Lower leg skin (tissue), 4 donors: ENCODE measurements at regions not wholly inside any gene's neighbourhood (a gene's known extent, or its start where the extent isn't known, plus 50 kb on each side); places are given as distances from the start of the nearest gene placed in this dataset.

Experiments used
- DNase-seq, 2 donors: peaks; one replicate each; pipeline ENCODE4 v3.0.0-alpha.2; 2019; ENCODE audit warnings: low spot score in 2 of 2
- H3K4me3 ChIP-seq: fragments of 200-600 bp; sonication (generic); 2 replicates; pipeline ENCODE4 v1.5.1; 2017; ENCODE audit warnings: mild to moderate bottlenecking, low read depth; ENCODE audit not compliant: poor library complexity, severe bottlenecking
- CTCF ChIP-seq, 3 donors: fragments of 450-650 bp; IDR thresholded peaks; one replicate each; pipeline ENCODE4 v1.5.1; 2016; ENCODE audit warnings: antibody characterized with exemption in 3 of 3, mild to moderate bottlenecking in 3 of 3, moderate library complexity in 2 of 3
- POLR2A ChIP-seq, 2 donors: fragments of 450-650 bp; IDR thresholded peaks; one replicate each; pipeline ENCODE4 v1.6.1; 2016 to 2017; ENCODE audit warnings: antibody characterized with exemption in 2 of 2, mild to moderate bottlenecking in 1 of 2, moderate library complexity in 1 of 2
- WGBS, 2 donors: methylation state at CpG; one replicate each; pipeline ENCODE4 v1.1.5; 2018; 5-methylcytosine and 5-hydroxymethylcytosine counted together
- intact Hi-C: fragments of 100-400 bp; cut with DNase I; formaldehyde crosslinking; loops from one replicate; pipeline ENCODE4 v1.15.0; 2023; ENCODE audit warnings: low total_unique reads

DNA sequence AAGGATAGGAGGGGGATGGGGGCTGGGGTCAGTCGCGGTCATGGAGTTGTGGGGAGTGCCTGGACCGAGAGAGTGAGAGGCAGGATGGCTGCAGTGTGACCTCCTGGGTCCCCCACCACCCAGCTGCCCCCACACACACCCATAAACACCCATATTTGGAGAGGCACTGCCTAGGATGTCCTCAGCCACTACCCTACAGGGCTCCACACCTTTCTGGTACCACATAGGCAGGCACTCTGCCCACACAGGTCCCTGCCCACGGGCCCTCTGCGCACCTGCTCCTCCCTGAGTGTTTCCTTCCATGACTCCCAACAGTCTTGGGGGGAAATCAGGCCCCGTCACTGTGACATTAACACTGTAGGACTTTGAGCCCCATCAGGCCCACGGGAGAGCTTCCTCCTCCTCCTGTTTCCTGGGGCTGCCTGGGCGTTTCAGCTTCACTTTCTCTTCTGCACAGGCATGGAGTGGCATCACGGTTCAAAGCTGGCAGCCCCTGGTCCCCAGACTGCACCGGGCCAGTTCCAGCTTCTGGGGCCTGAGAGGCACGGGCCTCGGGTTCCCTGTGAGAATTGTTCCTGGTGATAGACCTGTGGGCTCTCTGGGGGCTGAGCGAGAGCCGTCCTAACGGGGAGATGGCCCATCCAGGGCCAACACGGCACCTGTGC lies 207.0 kb upstream of the C14orf180 start:
- no peak for DNase-seq
- intact Hi-C loops = no loop called here
- TF ChIP-seq CTCF (IDR thresholded peaks at IDR 0.05) = no peak
- TF ChIP-seq POLR2A (IDR thresholded peaks at IDR 0.05) = no peak
- 79 to 82% methylated on average over 16 of the region's 16 CpGs for WGBS, 2 donors
- no peak overlapping the region for H3K4me3 ChIP-seq

GRCh38 chr14:104373055-104373854 lies 206.3 kb upstream of the C14orf180 start:
- 66 to 71% methylated on average over 26 of the region's 26 CpGs for WGBS, 2 donors
- no peak for DNase-seq
- no peak overlapping the region for H3K4me3 ChIP-seq
- intact Hi-C loops = no loop called here
- TF ChIP-seq POLR2A (IDR thresholded peaks at IDR 0.05) (no peak), CTCF (IDR thresholded peaks at IDR 0.05) (no peak)

DNA sequence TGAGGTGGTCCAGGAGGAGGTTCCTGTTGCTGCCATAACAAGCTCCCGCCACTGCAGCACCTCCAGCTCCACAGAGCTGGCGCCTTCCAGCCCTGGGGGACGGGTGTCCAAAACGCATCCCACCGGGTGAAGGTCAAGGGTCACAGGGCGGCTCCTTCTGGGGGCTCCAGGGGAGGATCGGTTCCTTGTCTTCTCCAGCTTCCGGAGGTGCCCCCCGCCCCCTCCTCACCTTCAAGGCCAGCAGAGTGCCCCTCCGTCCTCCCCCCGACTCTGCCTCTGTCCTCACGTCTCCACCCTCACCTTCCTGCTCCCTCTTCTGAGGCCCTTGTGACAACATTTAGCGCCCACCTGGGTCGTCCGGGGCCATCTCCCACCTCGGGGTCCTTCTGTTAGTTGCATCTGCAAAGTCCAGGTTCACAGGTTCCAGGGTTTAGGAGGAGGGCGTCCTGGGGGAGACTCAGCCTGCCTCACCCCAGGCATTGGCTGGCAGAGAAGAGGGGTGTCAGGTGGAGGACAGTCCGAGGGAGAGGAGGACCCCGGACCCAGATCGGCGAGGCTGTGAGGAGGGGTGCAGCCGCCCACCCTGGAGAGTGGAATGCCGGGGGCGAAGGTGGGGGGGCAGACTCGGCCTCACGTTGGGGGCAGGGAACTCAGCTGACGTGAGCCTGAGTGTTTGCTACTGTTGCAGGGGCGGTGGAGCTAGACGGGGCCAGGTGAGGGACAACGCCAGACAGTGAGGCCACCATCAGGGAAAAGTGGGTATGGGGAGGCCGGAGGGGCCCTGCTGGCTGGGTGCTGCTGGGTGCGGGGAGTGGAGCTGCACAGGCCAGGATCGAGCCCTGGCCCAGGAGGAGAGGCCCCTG lies 205.5 kb upstream of the C14orf180 start:
- 77 to 81% methylated on average over 33 of the region's 33 CpGs for WGBS, 2 donors
- no peak for DNase-seq
- intact Hi-C loops = no loop called here
- TF ChIP-seq CTCF (IDR thresholded peaks at IDR 0.05) (no peak), POLR2A (IDR thresholded peaks at IDR 0.05) (no peak)
- no peak overlapping the region for H3K4me3 ChIP-seq

- intact Hi-C loops = no loop called here
- 73 to 85% methylated on average over 1 to 3 of the region's 3 CpGs for WGBS, 2 donors
- no peak overlapping the region for H3K4me3 ChIP-seq
- no peak for DNase-seq
- no peak for TF ChIP-seq CTCF (IDR thresholded peaks at IDR 0.05)
These were observed 204.9 kb upstream of the C14orf180 start for GRCh38 chr14:104374718-104375080.

DNA sequence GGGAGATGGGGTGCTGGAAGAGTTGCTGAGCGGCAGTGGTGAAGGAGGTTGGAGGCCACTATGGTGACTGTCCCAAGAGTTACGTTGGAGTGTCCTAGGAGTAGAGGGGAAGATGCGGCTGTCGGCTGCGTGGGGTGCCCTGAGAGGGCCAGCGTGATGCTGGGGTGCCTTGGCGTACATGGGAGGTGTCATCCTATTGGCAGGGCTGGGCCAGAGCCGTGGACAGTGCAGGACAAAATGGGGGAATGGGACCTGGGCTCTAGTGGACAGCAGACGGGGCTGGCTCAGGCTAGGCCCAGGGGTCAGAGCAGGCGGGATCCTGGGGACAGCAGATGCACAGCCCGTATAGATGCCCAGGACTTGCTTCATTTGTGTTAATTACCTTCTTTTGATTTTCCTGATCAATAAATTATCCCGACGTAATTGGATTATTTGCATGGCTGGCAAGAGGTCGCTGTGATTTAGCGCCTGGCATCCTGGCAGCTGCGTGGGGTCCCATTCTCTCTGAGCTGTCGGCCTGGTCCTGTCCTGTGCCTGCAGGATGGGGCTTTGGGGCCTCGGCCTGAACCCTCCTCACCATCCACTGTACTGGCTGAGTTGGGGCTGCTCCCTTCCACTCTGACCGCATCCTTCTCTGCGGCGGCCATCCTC lies 203.9 kb upstream of the C14orf180 start:
- intact Hi-C loops = no loop called here
- H3K4me3 ChIP-seq = no peak overlapping the region
- TF ChIP-seq POLR2A (IDR thresholded peaks at IDR 0.05) = no peak
- TF ChIP-seq CTCF (IDR thresholded peaks at IDR 0.05) = no peak
- no peak for DNase-seq
- 89 to 91% methylated on average over 21 of the region's 21 CpGs for WGBS, 2 donors
